ENCODE measurements at regions not wholly inside any gene's neighbourhood (a gene's known extent, or its start where the extent isn't known, plus 50 kb on each side); places are given as distances from the start of the nearest gene placed in this dataset.
"Not testable (repeated sequence)": the region's sequence is repeated elsewhere in the genome, so short reads cannot be mapped to it uniquely, and the experiment has no call there.

DNA sequence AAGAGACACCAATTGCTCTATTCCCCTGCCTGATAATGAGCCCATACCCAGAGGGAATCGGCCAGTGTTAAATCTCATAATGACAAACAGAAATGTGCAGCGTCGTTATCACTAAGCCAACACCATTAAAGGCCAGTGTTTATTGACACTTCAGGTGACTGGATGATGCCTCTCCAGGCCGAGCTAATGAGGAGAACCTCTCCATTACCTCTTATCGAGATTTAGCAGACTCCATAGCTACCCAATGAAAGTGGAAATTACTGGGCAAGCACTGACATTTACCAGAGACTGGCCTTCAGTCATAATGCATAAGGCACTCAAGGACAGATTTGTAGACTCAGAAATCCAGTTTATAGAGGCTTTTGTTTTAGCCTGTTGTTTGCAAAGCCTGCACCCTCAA lies 669.5 kb downstream of the MAFB start:
- no peak for DNase-seq

GRCh38 chr20:40017765-40018164 lies 671.3 kb downstream of the MAFB start:
- no peak for DNase-seq

- no peak for DNase-seq
These were observed 672.1 kb downstream of the MAFB start for GRCh38 chr20:40016890-40017289.

- DNase-seq = no peak
These were observed 672.6 kb downstream of the MAFB start for GRCh38 chr20:40016392-40016791.

DNA sequence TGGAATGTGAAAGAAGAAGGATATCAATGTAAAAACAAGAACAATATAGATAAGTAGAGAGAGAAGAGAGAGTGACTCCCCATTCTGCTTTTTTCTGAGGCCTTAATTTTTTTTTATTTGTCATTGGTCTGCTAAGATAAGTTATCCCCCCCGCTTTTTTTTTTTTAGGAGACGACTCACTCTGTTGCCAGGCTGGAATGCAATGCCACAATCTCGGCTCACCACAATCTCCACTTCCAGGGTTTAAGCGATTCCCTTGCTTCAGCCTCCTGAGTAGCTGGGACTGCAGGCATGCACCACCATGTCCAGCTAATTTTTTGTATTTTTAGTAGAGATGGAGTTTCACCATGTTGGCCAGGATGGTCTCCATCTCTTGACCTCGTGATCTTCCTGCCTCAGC lies 677.0 kb downstream of the MAFB start:
- not testable (repeated sequence) for DNase-seq

DNA sequence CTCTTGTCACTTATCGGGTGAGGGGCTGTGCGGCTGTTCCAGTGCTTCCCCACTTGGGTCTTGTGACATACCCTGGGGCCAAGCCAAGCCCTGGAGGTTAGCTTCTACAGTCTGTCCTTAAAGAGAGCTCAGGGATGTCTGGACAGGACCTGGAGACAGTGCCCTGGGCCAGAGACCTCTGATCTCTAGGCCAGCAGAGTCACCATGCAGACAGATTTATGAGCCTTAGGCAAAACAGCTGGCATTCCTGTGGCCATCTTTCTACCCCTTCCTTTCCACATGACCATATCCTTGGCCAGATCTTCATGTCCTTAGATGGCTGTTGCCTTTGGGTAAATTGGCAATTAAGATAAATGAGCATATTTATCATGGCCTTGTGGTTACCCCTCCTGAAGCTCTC lies 678.6 kb downstream of the MAFB start:
- no peak for DNase-seq

DNA sequence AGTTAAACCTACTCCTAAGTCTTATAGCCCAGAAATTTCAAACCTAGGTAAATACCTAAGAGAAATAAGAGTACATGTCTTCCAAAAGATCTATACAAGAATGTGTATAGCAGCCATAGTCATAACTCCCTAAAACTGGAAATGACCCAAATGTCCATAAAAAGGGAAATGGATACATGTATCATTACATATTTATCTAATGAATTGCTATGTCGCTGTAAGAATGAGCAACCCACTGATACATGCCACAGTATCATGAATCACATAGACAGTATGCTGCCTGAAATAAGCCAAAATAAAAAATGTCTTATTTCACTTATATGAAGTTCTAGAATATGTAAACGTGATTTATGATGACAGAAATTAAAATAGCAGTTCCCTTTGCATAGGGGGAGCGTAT lies 679.5 kb downstream of the MAFB start:
- DNase-seq = no peak

- no peak for DNase-seq
These were observed 680.9 kb downstream of the MAFB start for GRCh38 chr20:40008177-40008576.

- no peak for DNase-seq
These were observed 682.7 kb downstream of the MAFB start for GRCh38 chr20:40006168-40006860.

GRCh38 chr20:40004092-40004491 lies 684.9 kb downstream of the MAFB start:
- not testable (repeated sequence) for DNase-seq

- DNase-seq = no peak
These were observed 695.3 kb downstream of the MAFB start for GRCh38 chr20:39993742-39994141.

GRCh38 chr20:39990692-39991091 lies 698.3 kb downstream of the MAFB start:
- DNase-seq = no peak

DNA sequence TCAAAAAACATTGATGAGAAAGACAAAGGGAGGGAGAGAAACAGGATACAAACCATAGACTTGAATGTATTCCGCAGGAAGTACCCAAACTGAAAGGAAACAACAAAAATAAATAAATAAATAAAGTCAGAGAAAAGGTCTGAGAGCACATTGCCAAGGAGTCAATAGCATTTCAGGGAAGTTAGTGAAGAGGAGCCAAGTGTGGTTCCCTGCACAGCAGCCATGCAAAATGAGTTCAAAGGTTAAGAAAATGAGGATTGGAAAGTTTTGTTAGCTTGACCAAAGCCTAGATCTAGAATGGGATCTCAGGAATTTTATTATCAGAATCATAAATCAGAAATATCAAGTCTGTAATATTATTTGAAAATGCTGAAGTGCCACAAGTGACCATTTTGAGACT lies 700.0 kb downstream of the MAFB start:
- no peak for DNase-seq

- DNase-seq = no peak
These were observed 702.7 kb downstream of the MAFB start for GRCh38 chr20:39986173-39986904.

- no peak for DNase-seq
These were observed 703.7 kb downstream of the MAFB start for GRCh38 chr20:39985271-39985827.

- no peak for DNase-seq
These were observed 705.4 kb downstream of the MAFB start for GRCh38 chr20:39983655-39984054.

- DNase-seq = no peak
These were observed 705.9 kb downstream of the MAFB start for GRCh38 chr20:39983183-39983582.

DNA sequence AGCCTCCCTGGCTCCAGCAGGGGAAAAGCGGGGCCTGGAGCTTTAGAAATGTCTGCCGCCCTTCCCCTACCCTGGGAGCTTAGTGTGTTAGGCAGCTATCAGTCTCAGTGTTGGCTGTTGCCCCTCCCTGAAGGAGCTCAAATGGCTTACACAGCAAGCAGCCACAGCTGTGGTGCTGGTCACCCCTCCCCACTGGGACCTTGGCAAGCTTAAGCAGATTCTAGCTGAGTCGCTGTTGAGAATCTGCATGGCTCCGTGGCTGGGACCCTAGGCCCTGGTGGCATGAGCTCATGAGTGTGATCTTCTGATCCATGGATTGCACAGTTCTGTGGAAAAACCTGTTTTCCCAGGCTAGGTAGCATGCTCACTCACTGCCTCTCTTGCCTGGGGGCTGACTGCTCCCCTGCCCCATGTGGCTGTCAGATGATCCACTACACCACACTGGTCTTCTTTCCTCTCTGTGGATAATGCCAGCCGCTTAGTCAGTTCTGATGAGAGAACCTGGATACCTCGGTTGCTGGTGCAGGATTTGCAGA lies 714.0 kb downstream of the MAFB start:
- no peak for DNase-seq

- DNase-seq = no peak
These were observed 720.5 kb downstream of the MAFB start for GRCh38 chr20:39968495-39968894.

DNA sequence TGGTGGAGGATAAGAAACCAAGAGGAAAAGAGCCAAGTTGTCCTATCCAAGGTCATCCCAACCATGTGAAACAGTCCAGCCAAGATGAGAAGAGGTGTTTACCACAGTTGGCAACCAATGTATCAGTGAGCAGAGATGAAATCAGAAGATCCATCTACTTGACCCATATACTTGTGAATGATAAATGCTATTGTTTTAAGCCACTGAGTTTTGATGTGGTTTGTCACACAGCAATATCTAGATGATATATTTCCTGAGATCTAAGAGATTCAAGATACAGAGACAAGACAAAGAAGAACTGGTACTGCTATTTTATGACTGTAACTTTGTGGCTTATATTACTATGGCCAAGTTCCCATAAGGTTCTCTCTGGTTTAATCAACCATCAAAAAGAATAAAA lies 721.2 kb downstream of the MAFB start:
- no peak for DNase-seq

DNA sequence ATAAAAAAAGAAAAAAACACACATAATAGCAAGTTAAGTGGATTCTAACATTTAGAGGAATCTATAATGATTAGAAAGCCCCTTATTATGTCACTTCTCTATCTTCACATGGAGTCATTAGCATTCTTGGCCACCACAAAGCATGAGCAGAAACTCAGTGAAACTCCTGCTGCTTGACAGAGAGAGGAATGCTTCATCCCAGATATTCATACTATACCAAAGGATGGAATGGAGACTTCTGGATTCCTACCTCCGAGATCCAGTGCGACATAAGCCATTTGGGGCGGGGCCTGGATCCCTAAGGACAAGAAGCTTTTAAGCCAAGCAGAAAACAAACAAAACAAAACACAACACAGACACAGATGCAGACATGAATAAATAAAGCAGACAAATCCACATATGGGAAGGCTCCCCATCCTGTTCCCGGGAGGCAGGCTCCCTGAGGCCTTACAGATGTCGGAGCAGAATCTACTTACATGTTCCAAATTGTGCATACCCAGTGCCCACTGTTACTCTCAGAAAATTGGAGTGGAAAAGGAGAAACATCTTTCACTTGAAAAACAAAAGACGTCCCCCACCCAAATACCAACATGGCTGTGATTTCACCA lies 727.3 kb downstream of the MAFB start:
- no peak for DNase-seq

GRCh38 chr20:39960522-39961428 lies 728.3 kb downstream of the MAFB start:
- no peak for DNase-seq

DNA sequence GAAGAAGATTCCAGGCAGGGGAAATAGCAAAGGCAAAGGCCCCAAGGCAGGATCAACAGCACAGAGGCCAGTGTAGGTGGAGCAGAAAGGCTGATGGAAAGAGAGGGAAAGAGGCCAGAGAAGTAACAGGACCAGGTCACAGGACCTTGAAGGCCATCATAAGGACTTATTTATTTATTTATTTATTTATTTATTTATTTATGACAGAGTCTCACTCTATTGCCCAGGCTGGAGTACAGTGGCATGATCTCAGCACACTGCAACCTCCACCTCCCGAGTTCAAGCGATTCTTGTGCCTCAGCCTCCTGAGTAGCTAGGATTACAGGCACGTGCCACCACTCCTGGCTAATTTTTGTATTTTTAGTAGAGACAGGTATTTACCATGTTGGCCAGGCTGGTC lies 731.1 kb downstream of the MAFB start:
- DNase-seq = not testable (repeated sequence)

All from SW 1271 (cell line).